Cardiac fibroblast (primary cell): ENCODE measurements at regions not wholly inside any gene's neighbourhood (a gene's known extent, or its start where the extent isn't known, plus 50 kb on each side); places are given as distances from the start of the nearest gene placed in this dataset.
"Not testable (repeated sequence)": the region's sequence is repeated elsewhere in the genome, so short reads cannot be mapped to it uniquely, and the experiment has no call there.

Source experiments
- DNase-seq, 2 donors: peaks; one replicate each; pipeline versions ENCODE4 v3.0.0 to v3.0.0-alpha.2; 2010; ENCODE audit warnings: low read depth in 2 of 2
- H3K4me3 ChIP-seq, 2 donors: replicated peaks in 1 of 2; 1 replicate in 1 of 2; 2 replicates in 1 of 2; pipeline ENCODE4 v1.5.1; 2011; ENCODE audit warnings: low read depth in 2 of 2, low read length in 2 of 2, mild to moderate bottlenecking in 2 of 2, moderate library complexity in 1 of 2
- CTCF ChIP-seq: IDR thresholded peaks from one replicate; pipeline ENCODE4 v1.5.1; 2011; ENCODE audit warnings: low read depth, mild to moderate bottlenecking, low read length, inconsistent platforms

GRCh38 chr10:122780391-122780790 lies 65.3 kb downstream of the CUZD1 start:
- TF ChIP-seq CTCF = no peak
- DNase-seq = peak in 1 of 2 donors; percentile 35
- H3K4me3 ChIP-seq = no peak overlapping the region

GRCh38 chr10:122779924-122780323 lies 65.7 kb downstream of the CUZD1 start:
- no peak for TF ChIP-seq CTCF
- H3K4me3 ChIP-seq = no peak overlapping the region
- DNase-seq = no peak

- no peak overlapping the region for H3K4me3 ChIP-seq
- TF ChIP-seq CTCF = no peak
- no peak for DNase-seq
Measured at GRCh38 chr10:122777515-122778059, 68.1 kb downstream of the CUZD1 start.

- DNase-seq = no peak
- TF ChIP-seq CTCF = no peak
- no peak overlapping the region for H3K4me3 ChIP-seq
Measured at GRCh38 chr10:122774231-122774630, 71.4 kb downstream of the CUZD1 start.

- DNase-seq, H3K4me3 ChIP-seq: not testable (repeated sequence)
Measured at GRCh38 chr10:122771404-122771803, 71.8 kb upstream of the C10orf120 start.

- TF ChIP-seq CTCF = no peak
- H3K4me3 ChIP-seq = no peak overlapping the region
- no peak for DNase-seq
Measured at GRCh38 chr10:122768389-122768745, 68.7 kb upstream of the C10orf120 start.

- DNase-seq = no peak
- TF ChIP-seq CTCF = no peak
- no peak overlapping the region for H3K4me3 ChIP-seq
Measured at GRCh38 chr10:122767621-122768388, 68.2 kb upstream of the C10orf120 start.
